ENCODE measurements at regions not wholly inside any gene's neighbourhood (a gene's known extent, or its start where the extent isn't known, plus 50 kb on each side); places are given as distances from the start of the nearest gene placed in this dataset.

- TF ChIP-seq ZNF687 (IDR thresholded peaks at IDR 0.05) (no peak), DPF2 (IDR thresholded peaks at IDR 0.05) (no peak), ZNF384 (IDR thresholded peaks at IDR 0.05; ENCODE audit: borderline replicate concordance, low read depth, low read length) (no peak), ZNF622 (IDR thresholded peaks at IDR 0.05) (no peak), JUNB (IDR thresholded peaks at IDR 0.05) (no peak), USF1 (IDR thresholded peaks at IDR 0.05; ENCODE audit: borderline replicate concordance, extremely low read length, insufficient read depth, low read depth, low read length) (no peak), RAD21 (IDR thresholded peaks at IDR 0.05; ENCODE audit: insufficient read depth, low read depth, low read length) (no peak), CBX5 (IDR thresholded peaks at IDR 0.05; ENCODE audit: low read depth) (no peak), SKIL (IDR thresholded peaks at IDR 0.05; ENCODE audit: low read depth, poor library complexity, severe bottlenecking) (no peak)
These were observed 647.6 kb downstream of the TNS3 start (continued) for GRCh38 chr7:46934198-46934825.
